ENCODE measurements at regions not wholly inside any gene's neighbourhood (a gene's known extent, or its start where the extent isn't known, plus 50 kb on each side); places are given as distances from the start of the nearest gene placed in this dataset.

- Mint-ChIP-seq H3K27me3 (peaks cover 4% of the 10 kb centered on the region), H3K36me3 (no peaks in the 10 kb centered on the region), H3K9me3 (no peaks in the 10 kb centered on the region), H3K4me3 (no peak overlapping the region), H3K27ac (no peak overlapping the region), H3K4me1 (ENCODE audit: low read depth) (no peaks in the 10 kb centered on the region)
- intact Hi-C loops (cut with micrococcal nuclease), result no loop called here
- ChIA-PET CTCF (no interaction called here), POLR2A (no interaction called here)
- no peak for DNase-seq
These were observed 582.8 kb downstream of the TCERG1L start for GRCh38 chr10:130728531-130729215.

GRCh38 chr10:130729876-130730275 lies 581.6 kb downstream of the TCERG1L start:
- ChIA-PET POLR2A (no interaction called here), CTCF (no interaction called here)
- Mint-ChIP-seq H3K27me3 (peaks cover under 1% of the 10 kb centered on the region), H3K36me3 (no peaks in the 10 kb centered on the region), H3K27ac (no peak overlapping the region), H3K4me3 (no peak overlapping the region), H3K9me3 (no peaks in the 10 kb centered on the region), H3K4me1 (ENCODE audit: low read depth) (no peaks in the 10 kb centered on the region)
- no peak for DNase-seq
- intact Hi-C loops (cut with micrococcal nuclease), result no loop called here

- no peak for DNase-seq
- Mint-ChIP-seq H3K9me3 (no peaks in the 10 kb centered on the region), H3K27me3 (no peaks in the 10 kb centered on the region), H3K27ac (no peak overlapping the region), H3K4me3 (no peak overlapping the region), H3K36me3 (no peaks in the 10 kb centered on the region), H3K4me1 (ENCODE audit: low read depth) (no peaks in the 10 kb centered on the region)
- POLR2A ChIA-PET, result no interaction called here
- CTCF ChIA-PET, result no interaction called here
- intact Hi-C loops (cut with micrococcal nuclease), result no loop called here
These were observed 574.3 kb downstream of the TCERG1L start for GRCh38 chr10:130737186-130737585.

- H3K36me3 Mint-ChIP-seq, result no peaks in the 10 kb centered on the region
- no peak overlapping the region for H3K4me3 Mint-ChIP-seq
- H3K4me1 Mint-ChIP-seq (ENCODE audit: low read depth), result no peaks in the 10 kb centered on the region
- POLR2A ChIA-PET, result no interaction called here
- CTCF ChIA-PET, result no interaction called here
- no peak overlapping the region for H3K27ac Mint-ChIP-seq
- DNase-seq, result no peak
- intact Hi-C loops (cut with micrococcal nuclease), result no loop called here
- H3K27me3 Mint-ChIP-seq, result no peaks in the 10 kb centered on the region
- H3K9me3 Mint-ChIP-seq, result no peaks in the 10 kb centered on the region
These were observed 573.9 kb downstream of the TCERG1L start for GRCh38 chr10:130737621-130738020.

- H3K36me3 Mint-ChIP-seq, result no peaks in the 10 kb centered on the region
- ChIA-PET POLR2A (no interaction called here), CTCF (no interaction called here)
- intact Hi-C loops (cut with micrococcal nuclease), result no loop called here
- no peak overlapping the region for H3K27ac Mint-ChIP-seq
- no peak overlapping the region for H3K4me3 Mint-ChIP-seq
- H3K4me1 Mint-ChIP-seq (ENCODE audit: low read depth), result no peaks in the 10 kb centered on the region
- no peak for DNase-seq
- H3K27me3 Mint-ChIP-seq, result no peaks in the 10 kb centered on the region
- no peaks in the 10 kb centered on the region for H3K9me3 Mint-ChIP-seq
These were observed 572.3 kb downstream of the TCERG1L start for GRCh38 chr10:130739016-130739756.

- H3K27me3 Mint-ChIP-seq, result no peaks in the 10 kb centered on the region
These were observed 571.8 kb downstream of the TCERG1L start for GRCh38 chr10:130739757-130740145.

GRCh38 chr10:130740166-130740565 lies 571.4 kb downstream of the TCERG1L start:
- Mint-ChIP-seq H3K4me1 (ENCODE audit: low read depth) (no peaks in the 10 kb centered on the region), H3K27me3 (no peaks in the 10 kb centered on the region), H3K36me3 (no peaks in the 10 kb centered on the region), H3K9me3 (no peaks in the 10 kb centered on the region), H3K27ac (no peak overlapping the region), H3K4me3 (no peak overlapping the region)
- CTCF ChIA-PET, result no interaction called here
- POLR2A ChIA-PET, result no interaction called here
- intact Hi-C loops (cut with micrococcal nuclease), result no loop called here
- no peak for DNase-seq

More at GRCh38 chr10:130739757-130740145, 571.8 kb downstream of the TCERG1L start:
- ChIA-PET POLR2A (no interaction called here), CTCF (no interaction called here)
- Mint-ChIP-seq H3K27ac (no peak overlapping the region), H3K9me3 (no peaks in the 10 kb centered on the region), H3K4me1 (ENCODE audit: low read depth) (no peaks in the 10 kb centered on the region), H3K4me3 (no peak overlapping the region), H3K36me3 (no peaks in the 10 kb centered on the region)
- intact Hi-C loops (cut with micrococcal nuclease), result no loop called here
- DNase-seq, result no peak

- POLR2A ChIA-PET, result no interaction called here
- Mint-ChIP-seq H3K4me3 (no peak overlapping the region), H3K9me3 (no peaks in the 10 kb centered on the region), H3K27me3 (peaks cover 2% of the 10 kb centered on the region), H3K36me3 (no peaks in the 10 kb centered on the region), H3K27ac (no peak overlapping the region), H3K4me1 (ENCODE audit: low read depth) (no peaks in the 10 kb centered on the region)
- no peak for DNase-seq
- CTCF ChIA-PET, result no interaction called here
- intact Hi-C loops (cut with micrococcal nuclease), result no loop called here
These were observed 570.4 kb downstream of the TCERG1L start for GRCh38 chr10:130740915-130741750.

GRCh38 chr10:130741901-130742855 lies 569.3 kb downstream of the TCERG1L start:
- no peaks in the 10 kb centered on the region for H3K36me3 Mint-ChIP-seq
- H3K27ac Mint-ChIP-seq, result no peak overlapping the region
- DNase-seq, result no peak
- H3K4me1 Mint-ChIP-seq (ENCODE audit: low read depth), result no peaks in the 10 kb centered on the region
- CTCF ChIA-PET, result no interaction called here
- no peak overlapping the region for H3K4me3 Mint-ChIP-seq
- H3K9me3 Mint-ChIP-seq, result no peaks in the 10 kb centered on the region
- intact Hi-C loops (cut with micrococcal nuclease), result no loop called here
- H3K27me3 Mint-ChIP-seq, result peaks cover 2% of the 10 kb centered on the region
- POLR2A ChIA-PET, result no interaction called here

- H3K27ac Mint-ChIP-seq, result no peak overlapping the region
- H3K4me1 Mint-ChIP-seq (ENCODE audit: low read depth), result no peaks in the 10 kb centered on the region
- CTCF ChIA-PET, result no interaction called here
- no peaks in the 10 kb centered on the region for H3K36me3 Mint-ChIP-seq
- H3K27me3 Mint-ChIP-seq, result peaks cover 2% of the 10 kb centered on the region
- no peak for DNase-seq
- H3K9me3 Mint-ChIP-seq, result no peaks in the 10 kb centered on the region
- intact Hi-C loops (cut with micrococcal nuclease), result no loop called here
- POLR2A ChIA-PET, result no interaction called here
- H3K4me3 Mint-ChIP-seq, result no peak overlapping the region
These were observed 568.4 kb downstream of the TCERG1L start for GRCh38 chr10:130742941-130743675.

- POLR2A ChIA-PET, result no interaction called here
- CTCF ChIA-PET, result no interaction called here
- no peak overlapping the region for H3K27ac Mint-ChIP-seq
- H3K36me3 Mint-ChIP-seq, result no peaks in the 10 kb centered on the region
- H3K9me3 Mint-ChIP-seq, result no peaks in the 10 kb centered on the region
- no peaks in the 10 kb centered on the region for H3K4me1 Mint-ChIP-seq (ENCODE audit: low read depth)
- no peak for DNase-seq
- peaks cover 2% of the 10 kb centered on the region for H3K27me3 Mint-ChIP-seq
- intact Hi-C loops (cut with micrococcal nuclease), result no loop called here
- no peak overlapping the region for H3K4me3 Mint-ChIP-seq
These were observed 567.7 kb downstream of the TCERG1L start for GRCh38 chr10:130743751-130744271.
